Hepatocyte (in vitro differentiated cells): ENCODE measurements at regions not wholly inside any gene's neighbourhood (a gene's known extent, or its start where the extent isn't known, plus 50 kb on each side); places are given as distances from the start of the nearest gene placed in this dataset.

Source experiments
- DNase-seq: peaks from one replicate; pipeline ENCODE4 v3.0.0-alpha.2; 2016; ENCODE audit warnings: low spot score
- H2AFZ ChIP-seq: fragments of 200-600 bp; sonication (generic); 2 replicates; pipeline ENCODE4 v1.6.0; 2016; ENCODE audit warnings: antibody characterized with exemption, mild to moderate bottlenecking
- H3K27ac ChIP-seq: fragments of 200-600 bp; sonication (generic); 2 replicates; pipeline ENCODE4 v1.5.1; 2016; ENCODE audit warnings: mild to moderate bottlenecking
- H3K27me3 ChIP-seq: fragments of 200-600 bp; sonication (generic); 2 replicates; pipeline ENCODE4 v1.6.1; 2016
- H3K36me3 ChIP-seq: fragments of 200-600 bp; sonication (generic); replicated peaks from 2 replicates; pipeline ENCODE4 v1.5.1; 2016; ENCODE audit warnings: low read depth; ENCODE audit not compliant: insufficient read depth
- H3K4me1 ChIP-seq: fragments of 200-600 bp; sonication (generic); 2 replicates; pipeline ENCODE4 v1.5.1; 2016; ENCODE audit warnings: mild to moderate bottlenecking, moderate library complexity; ENCODE audit not compliant: insufficient read depth
- H3K4me2 ChIP-seq: fragments of 200-600 bp; sonication (generic); 2 replicates; pipeline ENCODE4 v1.6.0; 2016
- H3K4me3 ChIP-seq: fragments of 200-600 bp; sonication (generic); 2 replicates; pipeline ENCODE4 v1.5.1; 2016; ENCODE audit warnings: mild to moderate bottlenecking
- H3K79me2 ChIP-seq: fragments of 200-600 bp; sonication (generic); 2 replicates; pipeline ENCODE4 v1.6.0; 2017; ENCODE audit warnings: mild to moderate bottlenecking
- H3K9me2 ChIP-seq: fragments of 200-600 bp; sonication (generic); replicated peaks from 2 replicates; pipeline ENCODE4 v1.6.0; 2017; ENCODE audit warnings: mild to moderate bottlenecking; ENCODE audit not compliant: insufficient read depth
- H3K9me3 ChIP-seq: fragments of 200-600 bp; sonication (generic); 2 replicates; pipeline ENCODE4 v1.5.1; 2016; ENCODE audit warnings: low read depth, mild to moderate bottlenecking
- H4K20me1 ChIP-seq: fragments of 200-600 bp; sonication (generic); 2 replicates; pipeline ENCODE4 v1.6.0; 2016; ENCODE audit warnings: mild to moderate bottlenecking; ENCODE audit not compliant: insufficient read depth, poor library complexity, severe bottlenecking
- EZH2 ChIP-seq: fragments of 200-600 bp; sonication (generic); IDR thresholded peaks from 2 replicates; pipeline ENCODE4 v1.6.1; 2016; ENCODE audit warnings: antibody characterized with exemption, mild to moderate bottlenecking, borderline replicate concordance
- EZH2phosphoT487 ChIP-seq: fragments of 200-600 bp; sonication (generic); IDR thresholded peaks from one replicate; pipeline ENCODE4 v1.6.1; 2018; ENCODE audit warnings: antibody characterized with exemption, mild to moderate bottlenecking, low read depth, moderate library complexity; ENCODE audit not compliant: unreplicated experiment, severe bottlenecking
- WGBS: methylation state at CpG from one replicate; pipeline ENCODE4 v1.1.6; 2016; ENCODE audit warnings: low lambda C conversion rate; ENCODE audit errors: missing lambda C conversion rate; 5-methylcytosine and 5-hydroxymethylcytosine counted together
- TF ChIP-seq, protein P1 (sequence below): fragments of 200-600 bp; sonication (generic); IDR thresholded peaks from 2 replicates; pipeline ENCODE4 v1.5.1; 2016; ENCODE audit warnings: antibody characterized with exemption, mild to moderate bottlenecking; ENCODE audit not compliant: poor library complexity

GRCh38 chr10:44316922-44317215 lies 68.0 kb downstream of the CXCL12 start:
- Histone ChIP-seq H3K4me3 (no peak overlapping the region), H3K4me1 (no peaks in the 10 kb centered on the region), H3K27ac (no peak overlapping the region), H3K4me2 (no peak overlapping the region), H3K27me3 (no peaks in the 10 kb centered on the region), H4K20me1 (no peaks in the 10 kb centered on the region), H3K36me3 (no peaks in the 10 kb centered on the region), H2AFZ (no peak overlapping the region), H3K9me2 (no peaks in the 10 kb centered on the region), H3K9me3 (no peaks in the 10 kb centered on the region), H3K79me2 (no peaks in the 10 kb centered on the region)
- WGBS: 91% methylated on average over 8 of the region's 8 CpGs
- DNase-seq: no peak
- TF ChIP-seq EZH2phosphoT487 (no peak), EZH2 (no peak)
- TF ChIP-seq, protein P1, sequence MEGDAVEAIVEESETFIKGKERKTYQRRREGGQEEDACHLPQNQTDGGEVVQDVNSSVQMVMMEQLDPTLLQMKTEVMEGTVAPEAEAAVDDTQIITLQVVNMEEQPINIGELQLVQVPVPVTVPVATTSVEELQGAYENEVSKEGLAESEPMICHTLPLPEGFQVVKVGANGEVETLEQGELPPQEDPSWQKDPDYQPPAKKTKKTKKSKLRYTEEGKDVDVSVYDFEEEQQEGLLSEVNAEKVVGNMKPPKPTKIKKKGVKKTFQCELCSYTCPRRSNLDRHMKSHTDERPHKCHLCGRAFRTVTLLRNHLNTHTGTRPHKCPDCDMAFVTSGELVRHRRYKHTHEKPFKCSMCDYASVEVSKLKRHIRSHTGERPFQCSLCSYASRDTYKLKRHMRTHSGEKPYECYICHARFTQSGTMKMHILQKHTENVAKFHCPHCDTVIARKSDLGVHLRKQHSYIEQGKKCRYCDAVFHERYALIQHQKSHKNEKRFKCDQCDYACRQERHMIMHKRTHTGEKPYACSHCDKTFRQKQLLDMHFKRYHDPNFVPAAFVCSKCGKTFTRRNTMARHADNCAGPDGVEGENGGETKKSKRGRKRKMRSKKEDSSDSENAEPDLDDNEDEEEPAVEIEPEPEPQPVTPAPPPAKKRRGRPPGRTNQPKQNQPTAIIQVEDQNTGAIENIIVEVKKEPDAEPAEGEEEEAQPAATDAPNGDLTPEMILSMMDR: no peak

GRCh38 chr10:44316187-44316921 lies 68.5 kb downstream of the CXCL12 start:
- H2AFZ ChIP-seq: no peak overlapping the region
- no peaks in the 10 kb centered on the region for H3K36me3 ChIP-seq
- no peaks in the 10 kb centered on the region for H3K27me3 ChIP-seq
- TF ChIP-seq, protein P1: no peak
- TF ChIP-seq EZH2phosphoT487: no peak
- TF ChIP-seq EZH2: no peak
- DNase-seq: no peak
- H3K9me3 ChIP-seq: no peaks in the 10 kb centered on the region
- no peaks in the 10 kb centered on the region for H3K9me2 ChIP-seq
- no peak overlapping the region for H3K4me2 ChIP-seq
- 93% methylated on average over 4 of the region's 8 CpGs for whole genome bisulfite sequencing
- H3K27ac ChIP-seq: no peak overlapping the region
- H4K20me1 ChIP-seq: no peaks in the 10 kb centered on the region
- H3K79me2 ChIP-seq: no peaks in the 10 kb centered on the region
- H3K4me3 ChIP-seq: no peak overlapping the region
- H3K4me1 ChIP-seq: no peaks in the 10 kb centered on the region

DNA sequence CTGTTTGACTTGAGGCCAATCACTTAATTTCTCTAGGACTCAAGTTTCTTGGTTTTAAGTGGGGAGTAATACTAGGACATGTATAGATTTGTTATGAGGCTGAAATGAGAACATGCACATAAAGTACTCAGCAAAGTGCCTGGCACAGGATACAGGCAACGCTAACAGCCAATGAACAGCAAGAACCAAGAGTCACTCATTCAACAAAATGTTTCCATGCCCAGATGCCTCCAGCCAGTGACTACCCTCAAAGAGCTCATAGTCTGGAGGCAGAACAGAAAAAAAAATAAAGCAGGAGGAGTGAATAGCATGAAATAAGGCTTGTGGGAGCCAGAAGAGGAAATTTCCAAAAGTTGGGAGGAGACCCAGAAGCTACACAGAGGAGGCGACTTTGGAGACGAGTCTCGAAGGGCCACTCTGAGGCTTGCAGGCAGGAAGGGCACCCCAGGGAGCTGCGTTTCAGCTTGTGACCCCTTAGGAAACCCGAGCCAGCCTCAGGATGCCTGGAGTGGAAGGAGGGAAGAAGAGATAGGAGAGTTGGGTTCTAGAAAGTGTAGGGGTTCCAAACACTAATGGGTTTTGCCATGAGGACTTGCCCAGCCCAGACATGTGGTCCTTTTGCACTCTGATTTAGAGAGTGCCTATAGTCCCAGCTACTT lies 70.0 kb downstream of the CXCL12 start:
- H3K4me3 ChIP-seq: no peak overlapping the region
- no peak for TF ChIP-seq EZH2phosphoT487
- TF ChIP-seq, protein P1: no peak
- no peak for TF ChIP-seq EZH2
- no peak overlapping the region for H2AFZ ChIP-seq
- H3K79me2 ChIP-seq: no peaks in the 10 kb centered on the region
- no peak overlapping the region for H3K27ac ChIP-seq
- no peak overlapping the region for H3K4me2 ChIP-seq
- 85% methylated on average over 6 of the region's 6 CpGs for WGBS
- no peaks in the 10 kb centered on the region for H4K20me1 ChIP-seq
- H3K27me3 ChIP-seq: no peaks in the 10 kb centered on the region
- no peaks in the 10 kb centered on the region for H3K9me3 ChIP-seq
- H3K4me1 ChIP-seq: peaks cover 5% of the 10 kb centered on the region
- no peaks in the 10 kb centered on the region for H3K36me3 ChIP-seq
- no peak for DNase-seq
- H3K9me2 ChIP-seq: no peaks in the 10 kb centered on the region
